Fibroblast of peridontal ligament (primary cell): ENCODE measurements at regions not wholly inside any gene's neighbourhood (a gene's known extent, or its start where the extent isn't known, plus 50 kb on each side); places are given as distances from the start of the nearest gene placed in this dataset.
A peak's percentile ranks its signal among the peaks of the same experiment; 100 is the strongest.
"Not testable (repeated sequence)": the region's sequence is repeated elsewhere in the genome, so short reads cannot be mapped to it uniquely, and the experiment has no call there.

Experiments used
- DNase-seq: peaks from one replicate; pipeline ENCODE4 v3.0.0-alpha.2; 2010; ENCODE audit errors: extremely low read depth

GRCh38 chr1:183753464-183753891 lies 51.4 kb upstream of the RGL1 start:
- DNase-seq: no peak

GRCh38 chr1:183744132-183744913 lies 60.6 kb upstream of the RGL1 start:
- no peak for DNase-seq

- DNase-seq: no peak
Observed at GRCh38 chr1:183742355-183742754, 62.6 kb upstream of the RGL1 start.

- DNase-seq: no peak
Observed at GRCh38 chr1:183739741-183740271, 65.1 kb upstream of the RGL1 start.

GRCh38 chr1:183739082-183739481 lies 65.8 kb upstream of the RGL1 start:
- DNase-seq: no peak

- DNase-seq: not testable (repeated sequence)
Observed at GRCh38 chr1:183737916-183738315, 67.0 kb upstream of the RGL1 start.

- no peak for DNase-seq
Observed at GRCh38 chr1:183736343-183736742, 68.6 kb upstream of the RGL1 start.

GRCh38 chr1:183735069-183735860 lies 69.7 kb upstream of the RGL1 start:
- DNase-seq: peak; percentile 47

- peak; percentile 74 for DNase-seq
Observed at GRCh38 chr1:183734543-183735036, 70.3 kb upstream of the RGL1 start.

GRCh38 chr1:183733715-183734114 lies 71.2 kb upstream of the RGL1 start:
- peak; percentile 36 for DNase-seq

GRCh38 chr1:183732236-183732880 lies 72.6 kb upstream of the RGL1 start:
- DNase-seq: peak; percentile 78

- DNase-seq: no peak
Observed at GRCh38 chr1:183730886-183731573, 73.9 kb upstream of the RGL1 start.

- no peak for DNase-seq
Observed at GRCh38 chr1:183730107-183730724, 74.7 kb upstream of the RGL1 start.

GRCh38 chr1:183726825-183727224 lies 73.7 kb upstream of the APOBEC4 start:
- no peak for DNase-seq

GRCh38 chr1:183724350-183725042 lies 71.4 kb upstream of the APOBEC4 start:
- DNase-seq: no peak

GRCh38 chr1:183723571-183723970 lies 70.5 kb upstream of the APOBEC4 start:
- DNase-seq: peak; percentile 33

GRCh38 chr1:183721041-183721440 lies 67.9 kb upstream of the APOBEC4 start:
- no peak for DNase-seq

GRCh38 chr1:183720028-183720427 lies 66.9 kb upstream of the APOBEC4 start:
- peak; percentile 27 for DNase-seq

- DNase-seq: no peak
Observed at GRCh38 chr1:183719289-183719688, 66.2 kb upstream of the APOBEC4 start.

- no peak for DNase-seq
Observed at GRCh38 chr1:183716286-183716685, 63.2 kb upstream of the APOBEC4 start.
